Smooth muscle cell (in vitro differentiated cells): ENCODE measurements at regions not wholly inside any gene's neighbourhood (a gene's known extent, or its start where the extent isn't known, plus 50 kb on each side); places are given as distances from the start of the nearest gene placed in this dataset.

Experiments
- DNase-seq: peaks from one replicate; lab custom pipeline; 2025; ENCODE audit not compliant: unreplicated experiment; lab: John Stamatoyannopoulos, UW
- H2AFZ ChIP-seq: fragments of 200-600 bp; sonication (generic); 2 replicates; pipeline ENCODE4 v1.6.0; 2016; ENCODE audit warnings: antibody characterized with exemption, low read depth, mild to moderate bottlenecking
- H3F3A ChIP-seq: fragments of 200-600 bp; sonication (generic); 2 replicates; pipeline ENCODE4 v1.6.0; 2017; ENCODE audit warnings: antibody characterized with exemption, low read depth
- H3K27ac ChIP-seq: fragments of 200-600 bp; sonication (generic); 2 replicates; pipeline ENCODE4 v1.5.1; 2016; ENCODE audit warnings: low read depth, mild to moderate bottlenecking
- H3K27me3 ChIP-seq: fragments of 200-600 bp; sonication (generic); 2 replicates; pipeline ENCODE4 v1.6.1; 2016; ENCODE audit warnings: low read depth, mild to moderate bottlenecking
- H3K36me3 ChIP-seq: fragments of 200-600 bp; sonication (generic); 2 replicates; pipeline ENCODE4 v1.5.1; 2016; ENCODE audit warnings: low read depth
- H3K4me1 ChIP-seq: fragments of 200-600 bp; sonication (generic); 2 replicates; pipeline ENCODE4 v1.5.1; 2016; ENCODE audit warnings: low read depth
- H3K4me2 ChIP-seq: fragments of 200-600 bp; sonication (generic); 2 replicates; pipeline ENCODE4 v1.6.0; 2016; ENCODE audit warnings: mild to moderate bottlenecking
- H3K4me3 ChIP-seq: fragments of 200-600 bp; sonication (generic); 2 replicates; pipeline ENCODE4 v1.5.1; 2016; ENCODE audit warnings: mild to moderate bottlenecking
- H3K79me2 ChIP-seq: fragments of 200-600 bp; sonication (generic); 2 replicates; pipeline ENCODE4 v1.6.0; 2016; ENCODE audit warnings: low read depth, mild to moderate bottlenecking
- H3K9ac ChIP-seq: fragments of 200-600 bp; sonication (generic); 2 replicates; pipeline ENCODE4 v1.6.0; 2016; ENCODE audit warnings: low read depth
- H3K9me3 ChIP-seq: fragments of 200-600 bp; sonication (generic); replicated peaks from 2 replicates; pipeline ENCODE4 v1.5.1; 2016; ENCODE audit warnings: low read depth
- H4K20me1 ChIP-seq: fragments of 200-600 bp; sonication (generic); 2 replicates; pipeline ENCODE4 v1.6.0; 2016; ENCODE audit warnings: low read depth
- CTCF ChIP-seq: fragments of 200-600 bp; sonication (generic); IDR thresholded peaks from 2 replicates; pipeline ENCODE4 v1.5.1; 2017; ENCODE audit warnings: borderline replicate concordance, mild to moderate bottlenecking, antibody characterized with exemption; ENCODE audit not compliant: insufficient read depth, poor library complexity, severe bottlenecking
- WGBS: methylation state at CpG from one replicate; pipeline ENCODE4 v1.1.7; 2016; ENCODE audit warnings: low lambda C conversion rate; 5-methylcytosine and 5-hydroxymethylcytosine counted together

GRCh38 chr2:46843316-46843715 lies 72.3 kb downstream of the MCFD2 start:
- DNase-seq: no peak
- 72% methylated on average over 5 of the region's 5 CpGs for WGBS
- no peaks in the 10 kb centered on the region for H3K36me3 ChIP-seq
- no peak overlapping the region for H3K4me3 ChIP-seq
- no peak for TF ChIP-seq CTCF
- H4K20me1 ChIP-seq: no peaks in the 10 kb centered on the region
- H3K9ac ChIP-seq: no peak overlapping the region
- H3K79me2 ChIP-seq: no peaks in the 10 kb centered on the region
- no peak overlapping the region for H3K4me2 ChIP-seq
- no peaks in the 10 kb centered on the region for H3K27me3 ChIP-seq
- H3K4me1 ChIP-seq: peaks cover 20% of the 10 kb centered on the region
- H3K9me3 ChIP-seq: no peaks in the 10 kb centered on the region
- no peak overlapping the region for H3K27ac ChIP-seq
- H2AFZ ChIP-seq: no peak overlapping the region
- peaks cover 2% of the 10 kb centered on the region for H3F3A ChIP-seq

- Histone ChIP-seq H3K9me3 (no peaks in the 10 kb centered on the region), H3K4me3 (no peak overlapping the region), H2AFZ (no peak overlapping the region), H3K4me2 (no peak overlapping the region), H3K4me1 (peaks cover 16% of the 10 kb centered on the region), H3K27me3 (no peaks in the 10 kb centered on the region), H4K20me1 (no peaks in the 10 kb centered on the region), H3K79me2 (no peaks in the 10 kb centered on the region), H3K9ac (no peak overlapping the region), H3F3A (no peaks in the 10 kb centered on the region), H3K36me3 (no peaks in the 10 kb centered on the region), H3K27ac (no peak overlapping the region)
- 98% methylated on average over 7 of the region's 7 CpGs for WGBS
- DNase-seq: no peak
- no peak for TF ChIP-seq CTCF
Measured at GRCh38 chr2:46842876-46843275, 72.7 kb downstream of the MCFD2 start.

GRCh38 chr2:46841621-46842020 lies 74.0 kb downstream of the MCFD2 start:
- Histone ChIP-seq H3K36me3 (no peaks in the 10 kb centered on the region), H2AFZ (no peak overlapping the region), H3K4me2 (no peak overlapping the region), H3K27ac (no peak overlapping the region), H3K4me3 (no peak overlapping the region), H3K9ac (no peak overlapping the region), H3K4me1 (peaks cover 5% of the 10 kb centered on the region), H3K9me3 (no peaks in the 10 kb centered on the region), H3K79me2 (no peaks in the 10 kb centered on the region), H3F3A (no peaks in the 10 kb centered on the region), H4K20me1 (no peaks in the 10 kb centered on the region), H3K27me3 (no peaks in the 10 kb centered on the region)
- no peak for TF ChIP-seq CTCF
- no peak for DNase-seq
- 95% methylated on average over 4 of the region's 4 CpGs for WGBS

GRCh38 chr2:46839045-46839444 lies 76.6 kb downstream of the MCFD2 start:
- TF ChIP-seq CTCF: no peak
- Histone ChIP-seq H3K36me3 (no peaks in the 10 kb centered on the region), H4K20me1 (no peaks in the 10 kb centered on the region), H3K79me2 (no peaks in the 10 kb centered on the region), H2AFZ (no peak overlapping the region), H3K9ac (no peak overlapping the region), H3F3A (no peaks in the 10 kb centered on the region), H3K4me3 (no peak overlapping the region), H3K9me3 (no peaks in the 10 kb centered on the region), H3K4me2 (no peak overlapping the region), H3K27ac (no peak overlapping the region), H3K4me1 (no peaks in the 10 kb centered on the region), H3K27me3 (no peaks in the 10 kb centered on the region)
- DNase-seq: no peak
- WGBS: 92% methylated on average over 3 of the region's 3 CpGs
